GM12891 (cell line): ENCODE measurements at regions not wholly inside any gene's neighbourhood (a gene's known extent, or its start where the extent isn't known, plus 50 kb on each side); places are given as distances from the start of the nearest gene placed in this dataset.
"Not testable (repeated sequence)": the region's sequence is repeated elsewhere in the genome, so short reads cannot be mapped to it uniquely, and the experiment has no call there.

Experiments
- DNase-seq: peaks from one replicate; pipeline ENCODE4 v3.0.0; 2011; ENCODE audit warnings: low spot score; ENCODE audit not compliant: insufficient read length
- FAIRE-seq: peaks from 2 replicates; lab custom pipeline; 2011; peaks lifted over from hg19 to GRCh38; lab: Jason Lieb, UNC
- PAX5 ChIP-seq: IDR thresholded peaks from 2 replicates; pipeline ENCODE4 v1.6.1; 2011; ENCODE audit warnings: low read length, moderate library complexity, mild to moderate bottlenecking; ENCODE audit not compliant: insufficient read depth, severe bottlenecking
- POLR2A ChIP-seq: IDR thresholded peaks from 2 replicates; pipeline ENCODE4 v1.6.1; 2011; ENCODE audit warnings: low read depth, low read length, control low read depth
- POLR2AphosphoS5 ChIP-seq: IDR thresholded peaks from 2 replicates; pipeline ENCODE4 v1.6.1; 2011; ENCODE audit warnings: low read depth, low read length, control low read depth
- POU2F2 ChIP-seq: IDR thresholded peaks from 2 replicates; pipeline ENCODE4 v1.6.1; 2011; ENCODE audit warnings: low read depth, mild to moderate bottlenecking, control low read depth, low read length, moderate library complexity
- SPI1 ChIP-seq: IDR thresholded peaks from 2 replicates; pipeline ENCODE4 v1.6.1; 2011; ENCODE audit warnings: low read depth, low read length, control low read depth
- TAF1 ChIP-seq: IDR thresholded peaks from 2 replicates; pipeline ENCODE4 v1.6.1; 2011; ENCODE audit warnings: low read depth, low read length, control low read depth

GRCh38 chr6:140538926-140539325 lies 1164.5 kb upstream of the CITED2 start:
- DNase-seq (no peak), FAIRE-seq (no peak)
- no peak for TF ChIP-seq POLR2A
- no peak for TF ChIP-seq TAF1
- TF ChIP-seq SPI1: no peak
- no peak for TF ChIP-seq PAX5
- TF ChIP-seq POLR2AphosphoS5: no peak
- TF ChIP-seq POU2F2: no peak

- no peak for FAIRE-seq
- TF ChIP-seq POLR2A (no peak), POLR2AphosphoS5 (no peak), TAF1 (no peak), PAX5 (no peak), SPI1 (no peak), POU2F2 (no peak)
- DNase-seq: no peak
These were observed 1163.6 kb upstream of the CITED2 start for GRCh38 chr6:140537834-140538705.

- DNase-seq: no peak
- FAIRE-seq: no peak
- no peak for TF ChIP-seq TAF1
- no peak for TF ChIP-seq SPI1
- TF ChIP-seq POLR2A: no peak
- no peak for TF ChIP-seq PAX5
- no peak for TF ChIP-seq POLR2AphosphoS5
- no peak for TF ChIP-seq POU2F2
These were observed 1162.8 kb upstream of the CITED2 start for GRCh38 chr6:140537211-140537610.

- DNase-seq (no peak), FAIRE-seq (no peak)
- TF ChIP-seq TAF1 (no peak), POLR2AphosphoS5 (no peak), POLR2A (no peak), SPI1 (no peak), POU2F2 (no peak), PAX5 (no peak)
These were observed 1161.1 kb upstream of the CITED2 start for GRCh38 chr6:140535511-140535910.

GRCh38 chr6:140533526-140533925 lies 1159.1 kb upstream of the CITED2 start:
- no peak for DNase-seq
- FAIRE-seq: no peak
- no peak for TF ChIP-seq SPI1
- no peak for TF ChIP-seq POLR2A
- no peak for TF ChIP-seq TAF1
- no peak for TF ChIP-seq PAX5
- no peak for TF ChIP-seq POLR2AphosphoS5
- no peak for TF ChIP-seq POU2F2

GRCh38 chr6:140504776-140505175 lies 1130.3 kb upstream of the CITED2 start:
- TF ChIP-seq POLR2A (no peak), TAF1 (no peak), POU2F2 (no peak), PAX5 (no peak), SPI1 (no peak), POLR2AphosphoS5 (no peak)
- FAIRE-seq: no peak

GRCh38 chr6:140500849-140501248 lies 1126.4 kb upstream of the CITED2 start:
- DNase-seq (no peak), FAIRE-seq (no peak)
- no peak for TF ChIP-seq POLR2A
- TF ChIP-seq PAX5: no peak
- no peak for TF ChIP-seq POLR2AphosphoS5
- TF ChIP-seq TAF1: no peak
- TF ChIP-seq POU2F2: no peak
- TF ChIP-seq SPI1: no peak

More at GRCh38 chr6:140504776-140505175, 1130.3 kb upstream of the CITED2 start:
- DNase-seq: no peak

GRCh38 chr6:140499607-140500006 lies 1125.2 kb upstream of the CITED2 start:
- no peak for FAIRE-seq
- TF ChIP-seq SPI1: no peak
- TF ChIP-seq PAX5: no peak
- no peak for TF ChIP-seq TAF1
- no peak for TF ChIP-seq POLR2A
- no peak for TF ChIP-seq POU2F2
- TF ChIP-seq POLR2AphosphoS5: no peak
- no peak for DNase-seq

GRCh38 chr6:140494321-140495108 lies 1120.1 kb upstream of the CITED2 start:
- FAIRE-seq (no peak), DNase-seq (no peak)
- TF ChIP-seq TAF1 (no peak), POLR2AphosphoS5 (no peak), POU2F2 (no peak)

GRCh38 chr6:140493470-140493869 lies 1119.0 kb upstream of the CITED2 start:
- not testable (repeated sequence) for FAIRE-seq, DNase-seq
